Stomach (tissue), 8 donors: ENCODE measurements at regions not wholly inside any gene's neighbourhood (a gene's known extent, or its start where the extent isn't known, plus 50 kb on each side); places are given as distances from the start of the nearest gene placed in this dataset.

Experiments used
- DNase-seq, 2 donors: peaks; one replicate each; pipeline versions ENCODE4 v3.0.0 to v3.0.0-alpha.2; 2013 to 2019
- H3K27ac ChIP-seq, 5 donors: fragments of 200-600 bp in 4 of 5; sonication (generic) in 4 of 5; one replicate each; pipeline ENCODE4 v1.5.1; 2013 to 2019; ENCODE audit warnings: mild to moderate bottlenecking in 1 of 5, moderate library complexity in 1 of 5
- H3K27me3 ChIP-seq, 3 donors: fragments of 200-600 bp; sonication (generic); one replicate each; pipeline ENCODE4 v1.5.1; 2017 to 2019; ENCODE audit warnings: mixed run types in 1 of 3
- H3K36me3 ChIP-seq, 4 donors: fragments of 200-600 bp; sonication (generic); 1 replicate in 3 of 4; 2 replicates in 1 of 4; pipeline ENCODE4 v1.5.1; 2016 to 2019
- H3K4me1 ChIP-seq, 4 donors: fragments of 200-600 bp; sonication (generic); one replicate each; pipeline ENCODE4 v1.5.1; 2016 to 2019
- H3K4me3 ChIP-seq, 4 donors: fragments of 200-600 bp; sonication (generic) in 3 of 4; one replicate each; pipeline ENCODE4 v1.5.1; 2016 to 2019; ENCODE audit warnings: mild to moderate bottlenecking in 1 of 4
- H3K9me3 ChIP-seq, 4 donors: fragments of 200-600 bp; sonication (generic); one replicate each; pipeline ENCODE4 v1.5.1; 2016 to 2019
- EP300 ChIP-seq: sonication (generic); formaldehyde crosslinking; IDR thresholded peaks from one replicate; pipeline ENCODE4 v1.6.1; 2017; ENCODE audit warnings: antibody characterized with exemption
- POLR2A ChIP-seq, 4 donors: fragments of 450-650 bp; IDR thresholded peaks; one replicate each; pipeline ENCODE4 v1.6.1; 2016; ENCODE audit warnings: antibody characterized with exemption in 4 of 4, control low read depth in 2 of 4, mild to moderate bottlenecking in 1 of 4, moderate library complexity in 1 of 4
- POLR2AphosphoS5 ChIP-seq, 3 donors: sonication (generic); formaldehyde crosslinking; IDR thresholded peaks; one replicate each; pipeline ENCODE4 v1.6.1; 2016; ENCODE audit warnings: antibody characterized with exemption in 3 of 3
- WGBS, 5 donors: extraction: QIAGEN DNeasy Blood & Tissue Kit in 3 of 5; methylation state at CpG; one replicate each; pipeline versions ENCODE4 v1.1.5 to v1.1.7; 2013 to 2018; 5-methylcytosine and 5-hydroxymethylcytosine counted together
- intact Hi-C: fragments of 100-400 bp; cut with DNase I; formaldehyde crosslinking; loops from one replicate; pipeline ENCODE4 v1.15.1; 2023; ENCODE audit warnings: low total_unique reads
- TF ChIP-seq, protein P1 (sequence below), 7 experiments: fragments of 450-650 bp in 4 of 7; fragments of 200-600 bp in 3 of 7; sonication (generic) in 3 of 7; IDR thresholded peaks; one replicate each; pipeline ENCODE4 v1.5.1; 2016 to 2019; ENCODE audit warnings: antibody characterized with exemption in 7 of 7, control low read depth in 2 of 7, mild to moderate bottlenecking in 1 of 7
- donor health status: healthy with polysubstance abuse.
- donor health status: Bipolar disorder and iron deficiency.
- donor health status: healthy.

DNA sequence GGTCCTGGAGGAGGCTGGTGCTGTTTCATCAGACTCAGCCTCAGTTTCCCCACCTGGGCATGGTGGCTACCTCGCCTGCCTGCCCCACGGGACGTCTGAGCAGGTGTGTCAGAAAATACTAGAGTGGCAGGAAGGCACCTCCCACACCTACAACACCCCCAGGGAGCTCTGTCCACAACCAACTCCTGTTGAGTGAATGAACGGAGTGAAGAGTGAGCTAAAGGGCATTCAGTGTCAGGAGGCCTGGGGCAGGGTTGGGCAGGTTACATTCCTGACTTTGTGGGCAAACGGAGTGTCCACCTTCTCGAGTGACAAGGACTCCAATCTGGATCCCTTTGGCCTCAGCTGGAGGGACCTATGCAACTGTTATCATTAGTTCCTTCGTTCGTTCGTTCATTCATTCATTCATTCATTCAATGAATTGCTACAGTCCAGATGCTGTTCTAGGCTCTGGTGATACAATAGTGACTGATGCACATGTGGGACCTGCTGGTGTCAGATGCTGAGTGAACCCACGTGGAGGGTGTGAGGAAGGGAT, 195.2 kb downstream of the CTTN start:
- H3K36me3 ChIP-seq: no peaks in the 10 kb centered on the region
- no peak for DNase-seq
- intact Hi-C loops: no loop called here
- H3K4me1 ChIP-seq: peaks cover 0 to 6% (median 0%) of the 10 kb centered on the region in 4 donors
- no peaks in the 10 kb centered on the region for H3K27me3 ChIP-seq
- no peak overlapping the region for H3K27ac ChIP-seq
- 71 to 90% (median 80%) methylated on average over 10 of the region's 10 CpGs for WGBS, 5 donors
- TF ChIP-seq POLR2A (IDR thresholded peaks at IDR 0.05) (no peak), POLR2AphosphoS5 (IDR thresholded peaks at IDR 0.05) (no peak)
- TF ChIP-seq, protein P1, sequence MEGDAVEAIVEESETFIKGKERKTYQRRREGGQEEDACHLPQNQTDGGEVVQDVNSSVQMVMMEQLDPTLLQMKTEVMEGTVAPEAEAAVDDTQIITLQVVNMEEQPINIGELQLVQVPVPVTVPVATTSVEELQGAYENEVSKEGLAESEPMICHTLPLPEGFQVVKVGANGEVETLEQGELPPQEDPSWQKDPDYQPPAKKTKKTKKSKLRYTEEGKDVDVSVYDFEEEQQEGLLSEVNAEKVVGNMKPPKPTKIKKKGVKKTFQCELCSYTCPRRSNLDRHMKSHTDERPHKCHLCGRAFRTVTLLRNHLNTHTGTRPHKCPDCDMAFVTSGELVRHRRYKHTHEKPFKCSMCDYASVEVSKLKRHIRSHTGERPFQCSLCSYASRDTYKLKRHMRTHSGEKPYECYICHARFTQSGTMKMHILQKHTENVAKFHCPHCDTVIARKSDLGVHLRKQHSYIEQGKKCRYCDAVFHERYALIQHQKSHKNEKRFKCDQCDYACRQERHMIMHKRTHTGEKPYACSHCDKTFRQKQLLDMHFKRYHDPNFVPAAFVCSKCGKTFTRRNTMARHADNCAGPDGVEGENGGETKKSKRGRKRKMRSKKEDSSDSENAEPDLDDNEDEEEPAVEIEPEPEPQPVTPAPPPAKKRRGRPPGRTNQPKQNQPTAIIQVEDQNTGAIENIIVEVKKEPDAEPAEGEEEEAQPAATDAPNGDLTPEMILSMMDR (IDR thresholded peaks at IDR 0.05): no peak
- H3K4me3 ChIP-seq: no peak overlapping the region
- no peaks in the 10 kb centered on the region for H3K9me3 ChIP-seq

DNA sequence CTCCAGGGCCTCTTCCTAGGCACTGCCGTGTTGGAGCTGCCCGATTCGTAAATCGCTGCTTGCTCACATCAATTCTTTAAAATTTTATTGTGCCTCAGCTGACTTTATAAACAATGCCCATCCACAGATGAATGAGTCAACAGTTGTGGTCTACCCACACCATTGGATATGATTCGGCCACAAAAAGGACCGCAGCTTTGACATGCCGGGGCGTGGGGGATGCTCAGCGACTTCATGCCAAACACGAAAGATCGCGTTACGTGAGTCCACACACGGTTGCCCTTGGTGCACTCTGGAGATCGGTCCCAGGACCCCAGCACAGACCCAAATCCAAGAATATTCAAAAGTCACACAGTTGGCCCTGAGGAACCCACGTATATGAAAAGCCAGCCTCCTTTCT, 195.7 kb downstream of the CTTN start:
- Histone ChIP-seq H3K27ac (no peak overlapping the region), H3K4me1 (peaks cover 0 to 6% (median 0%) of the 10 kb centered on the region in 4 donors), H3K9me3 (no peaks in the 10 kb centered on the region), H3K4me3 (no peak overlapping the region), H3K27me3 (no peaks in the 10 kb centered on the region), H3K36me3 (no peaks in the 10 kb centered on the region)
- WGBS, 5 donors: 91 to 94% (median 94%) methylated on average over 15 to 16 of the region's 16 CpGs
- intact Hi-C loops: no loop called here
- DNase-seq: no peak
- TF ChIP-seq, protein P1 (IDR thresholded peaks at IDR 0.05): no peak
- TF ChIP-seq POLR2A (IDR thresholded peaks at IDR 0.05): no peak
- TF ChIP-seq POLR2AphosphoS5 (IDR thresholded peaks at IDR 0.05): no peak
- no peak for TF ChIP-seq EP300

DNA sequence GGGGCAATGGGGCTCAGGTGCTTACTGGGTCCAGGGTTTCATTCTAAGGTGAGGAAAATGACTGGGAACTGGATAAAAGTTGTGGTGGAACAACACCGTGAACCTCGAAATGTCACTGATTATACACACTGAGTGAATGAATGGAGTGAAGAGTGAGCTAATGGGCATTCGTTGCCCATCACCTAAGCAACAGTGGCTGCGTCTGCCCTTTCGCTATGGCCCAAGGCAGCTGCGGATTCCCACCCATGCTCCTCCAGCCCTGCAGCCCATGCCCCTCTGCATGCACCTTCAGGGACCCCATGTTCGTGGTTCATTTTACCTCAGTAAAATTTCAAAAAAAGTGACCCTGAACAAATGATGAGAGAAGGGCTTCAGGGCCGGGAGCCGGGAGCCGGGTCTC, 196.3 kb downstream of the CTTN start:
- H3K27me3 ChIP-seq: no peaks in the 10 kb centered on the region
- intact Hi-C loops: no loop called here
- WGBS, 5 donors: 88 to 98% (median 93%) methylated on average over 10 of the region's 10 CpGs
- TF ChIP-seq POLR2A (IDR thresholded peaks at IDR 0.05) (no peak), POLR2AphosphoS5 (IDR thresholded peaks at IDR 0.05) (no peak), EP300 (no peak)
- DNase-seq: no peak
- H3K27ac ChIP-seq: no peak overlapping the region
- no peaks in the 10 kb centered on the region for H3K9me3 ChIP-seq
- H3K36me3 ChIP-seq: no peaks in the 10 kb centered on the region
- H3K4me1 ChIP-seq: peaks cover 0 to 6% (median 0%) of the 10 kb centered on the region in 4 donors
- no peak overlapping the region for H3K4me3 ChIP-seq

DNA sequence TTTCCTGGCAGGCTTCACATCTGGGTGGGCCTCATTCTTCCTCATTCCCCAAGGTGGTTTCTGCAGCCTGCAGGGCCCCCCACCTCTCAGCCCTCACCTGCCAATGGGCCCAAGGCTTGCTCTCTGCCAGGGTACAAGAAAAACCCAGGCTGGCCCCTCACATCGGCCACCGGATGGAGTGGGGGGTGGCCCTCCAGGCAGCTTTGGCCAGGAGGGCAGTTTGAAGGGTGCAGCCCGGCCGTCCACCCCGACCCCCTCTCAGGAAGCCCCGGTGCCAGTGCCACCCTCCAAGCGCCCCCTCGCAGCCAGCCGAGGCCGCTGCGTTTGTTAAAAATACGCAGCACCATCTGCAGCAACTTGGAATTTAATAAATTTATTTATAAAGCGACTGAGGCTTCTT, 196.7 kb downstream of the CTTN start:
- WGBS, 5 donors: 91 to 99% (median 94%) methylated on average over 8 to 13 of the region's 13 CpGs
- TF ChIP-seq EP300 (no peak), POLR2A (IDR thresholded peaks at IDR 0.05) (no peak), POLR2AphosphoS5 (IDR thresholded peaks at IDR 0.05) (no peak)
- TF ChIP-seq, protein P1 (IDR thresholded peaks at IDR 0.05): no peak
- H3K4me3 ChIP-seq: no peak overlapping the region
- H3K27ac ChIP-seq: no peak overlapping the region
- peaks cover 0 to 6% (median 0%) of the 10 kb centered on the region in 4 donors for H3K4me1 ChIP-seq
- no peaks in the 10 kb centered on the region for H3K9me3 ChIP-seq
- intact Hi-C loops: no loop called here
- DNase-seq: no peak
- no peaks in the 10 kb centered on the region for H3K27me3 ChIP-seq
- no peaks in the 10 kb centered on the region for H3K36me3 ChIP-seq

DNA sequence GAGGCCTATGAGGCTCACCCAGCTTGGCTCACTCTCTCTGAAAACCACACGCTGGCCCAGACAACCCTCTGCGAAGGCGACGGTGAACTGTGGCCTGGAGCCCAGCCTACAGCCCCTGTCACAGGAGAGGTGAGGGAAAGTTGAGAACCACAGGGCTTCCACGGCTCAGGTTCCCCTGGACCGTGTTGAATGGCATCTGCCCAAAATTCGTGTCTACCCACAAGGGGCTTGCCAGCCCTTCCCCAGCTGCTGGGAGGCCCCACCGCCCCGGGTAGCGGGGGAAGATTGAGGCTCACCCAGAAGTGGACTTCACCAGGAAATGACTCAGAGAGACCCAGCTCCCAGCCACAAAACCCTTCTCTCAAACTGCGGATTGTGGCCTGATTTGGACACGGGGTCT, 197.1 kb downstream of the CTTN start:
- Histone ChIP-seq H3K36me3 (no peaks in the 10 kb centered on the region), H3K4me1 (peaks cover 0 to 6% (median 0%) of the 10 kb centered on the region in 4 donors), H3K27ac (no peak overlapping the region), H3K4me3 (no peak overlapping the region), H3K9me3 (no peaks in the 10 kb centered on the region), H3K27me3 (no peaks in the 10 kb centered on the region)
- 63 to 74% (median 68%) methylated on average over 11 to 12 of the region's 12 CpGs for WGBS, 5 donors
- no peak for DNase-seq
- intact Hi-C loops: no loop called here
- no peak for TF ChIP-seq POLR2A (IDR thresholded peaks at IDR 0.05)
- TF ChIP-seq POLR2AphosphoS5 (IDR thresholded peaks at IDR 0.05): no peak
- TF ChIP-seq, protein P1 (IDR thresholded peaks at IDR 0.05): no peak
- TF ChIP-seq EP300: no peak
